SK-N-SH (cell line): ENCODE measurements at regions not wholly inside any gene's neighbourhood (a gene's known extent, or its start where the extent isn't known, plus 50 kb on each side); places are given as distances from the start of the nearest gene placed in this dataset.

Source experiments
- CTCF ChIA-PET: fragments of 300-600, 350-600 bp; formaldehyde crosslinking; extraction: SDS; loops from one replicate; lab custom pipeline; 2021; lab: Yijun Ruan, JAX
- POLR2A ChIA-PET: fragments of 350-600 bp; sonication (Branson Sonifier 250); formaldehyde crosslinking; extraction: SDS; loops from one replicate; lab custom pipeline; 2020; ENCODE audit warnings: antibody characterized with exemption, inconsistent platforms; lab: Yijun Ruan, JAX
- DNase-seq: peaks from one replicate; pipeline ENCODE4 v3.0.0; 2012
- H2AFZ ChIP-seq: fragments of 200-600 bp; sonication (generic); 2 replicates; pipeline ENCODE4 v1.8.1; 2016; ENCODE audit warnings: antibody characterized with exemption, mild to moderate bottlenecking, low read depth
- H3F3A ChIP-seq: fragments of 200-600 bp; sonication (generic); replicated peaks from 2 replicates; pipeline ENCODE3; 2016; ENCODE audit warnings: antibody characterized with exemption, mild to moderate bottlenecking; ENCODE audit not compliant: insufficient read depth
- H3K27ac ChIP-seq, 2 experiments: fragments of 200-500 bp in 1 of 2; fragments of 200-600 bp in 1 of 2; sonication (Bioruptor generic) in 1 of 2; sonication (generic), shearing (Covaris generic) in 1 of 2; 2 replicates each; pipeline versions ENCODE4 v1.5.1 to v1.6.1; 2014 to 2016; ENCODE audit warnings: low read depth in 2 of 2, inconsistent platforms in 1 of 2, low read length in 1 of 2, mild to moderate bottlenecking in 1 of 2, mixed read lengths in 1 of 2
- H3K27me3 ChIP-seq: fragments of 200-600 bp; sonication (generic), shearing (Covaris generic); 2 replicates; pipeline ENCODE4 v1.6.1; 2016; ENCODE audit warnings: mixed run types; ENCODE audit not compliant: insufficient read depth
- H3K36me3 ChIP-seq, 2 experiments: fragments of 200-500 bp in 1 of 2; fragments of 200-600 bp in 1 of 2; sonication (Bioruptor generic) in 1 of 2; sonication (generic) in 1 of 2; replicated peaks in 1 of 2; 2 replicates each; pipeline versions ENCODE3 to v1.5.1; 2014 to 2016; ENCODE audit warnings: low read length in 1 of 2, mild to moderate bottlenecking in 1 of 2; ENCODE audit not compliant: insufficient read depth in 2 of 2, control insufficient read depth in 1 of 2
- H3K4me1 ChIP-seq, 2 experiments: fragments of 200-500 bp in 1 of 2; fragments of 200-600 bp in 1 of 2; sonication (Bioruptor generic) in 1 of 2; sonication (generic), shearing (Covaris generic) in 1 of 2; 2 replicates each; pipeline versions ENCODE4 v1.5.1 to v1.6.1; 2014 to 2016; ENCODE audit warnings: low read depth in 1 of 2, low read length in 1 of 2, mixed run types in 1 of 2; ENCODE audit not compliant: insufficient read depth in 2 of 2, control insufficient read depth in 1 of 2
- H3K4me2 ChIP-seq: fragments of 200-600 bp; sonication (generic), shearing (Covaris generic); 2 replicates; pipeline ENCODE4 v1.6.1; 2017; ENCODE audit warnings: mixed run types
- H3K4me3 ChIP-seq, 2 experiments: fragments of 200-500 bp in 1 of 2; fragments of 200-600 bp in 1 of 2; sonication (Bioruptor generic) in 1 of 2; sonication (generic), shearing (Covaris generic) in 1 of 2; 2 replicates each; pipeline versions ENCODE4 v1.5.1 to v1.8.1; 2014 to 2016; ENCODE audit warnings: low read depth in 2 of 2, inconsistent platforms in 1 of 2, low read length in 1 of 2, mild to moderate bottlenecking in 1 of 2, mixed read lengths in 1 of 2, moderate library complexity in 1 of 2
- H3K79me2 ChIP-seq: fragments of 200-600 bp; sonication (generic); 2 replicates; pipeline ENCODE4 v1.8.1; 2017; ENCODE audit warnings: mild to moderate bottlenecking; ENCODE audit not compliant: insufficient read depth
- H3K9ac ChIP-seq: fragments of 200-600 bp; sonication (generic); 2 replicates; pipeline ENCODE4 v1.6.1; 2017; ENCODE audit warnings: mixed run types
- H3K9me2 ChIP-seq: fragments of 200-600 bp; sonication (generic); 2 replicates; pipeline ENCODE4 v1.6.1; 2017; ENCODE audit warnings: mixed run types
- H3K9me3 ChIP-seq: fragments of 200-600 bp; sonication (generic); 2 replicates; pipeline ENCODE4 v1.6.1; 2017; ENCODE audit warnings: mixed run types, mild to moderate bottlenecking, moderate library complexity
- H4K20me1 ChIP-seq: fragments of 200-600 bp; sonication (generic); 2 replicates; pipeline ENCODE4 v1.6.1; 2017; ENCODE audit warnings: mild to moderate bottlenecking, mixed run types; ENCODE audit not compliant: insufficient read depth
- ELF1 ChIP-seq: IDR thresholded peaks from 2 replicates; pipeline ENCODE4 v1.4.0; 2012
- EP300 ChIP-seq, 2 experiments: IDR thresholded peaks; 2 replicates each; pipeline versions ENCODE4 v1.4.0 to v1.6.1; 2012; ENCODE audit warnings: borderline replicate concordance in 1 of 2, low read depth in 1 of 2, low read length in 1 of 2
- EZH2phosphoT487 ChIP-seq: fragments of 200-600 bp; sonication (generic); IDR thresholded peaks from 2 replicates; pipeline ENCODE4 v1.6.1; 2017; ENCODE audit warnings: low read depth, mixed run types, mild to moderate bottlenecking, antibody characterized with exemption, moderate library complexity, borderline replicate concordance
- FOSL2 ChIP-seq: IDR thresholded peaks from 2 replicates; pipeline ENCODE4 v1.4.0; 2012; ENCODE audit warnings: low read depth, mild to moderate bottlenecking, moderate library complexity, borderline replicate concordance
- GABPA ChIP-seq: IDR thresholded peaks from 2 replicates; pipeline ENCODE4 v1.4.0; 2012; ENCODE audit warnings: low read depth, mild to moderate bottlenecking
- GATA2 ChIP-seq: sonication (generic); formaldehyde crosslinking; IDR thresholded peaks from 2 replicates; pipeline ENCODE4 v1.5.0; 2020; ENCODE audit warnings: mild to moderate bottlenecking, missing genetic modification reagents
- IRF3 ChIP-seq: fragments of 150-350 bp; IDR thresholded peaks from 2 replicates; pipeline ENCODE4 v1.6.1; 2016; ENCODE audit warnings: mild to moderate bottlenecking, low read depth, low read length
- JUND ChIP-seq: IDR thresholded peaks from 2 replicates; pipeline ENCODE4 v1.4.0; 2012
- NFIC ChIP-seq: IDR thresholded peaks from 2 replicates; pipeline ENCODE4 v1.4.0; 2012; ENCODE audit warnings: borderline replicate concordance
- NRF1 ChIP-seq: IDR thresholded peaks from 2 replicates; pipeline ENCODE4 v1.6.1; 2012; ENCODE audit warnings: low read depth, mild to moderate bottlenecking, low read length
- PBX3 ChIP-seq: IDR thresholded peaks from 2 replicates; pipeline ENCODE4; 2012
- POLR2AphosphoS5 ChIP-seq: IDR thresholded peaks from 2 replicates; pipeline ENCODE4 v1.6.1; 2012; ENCODE audit warnings: low read depth, low read length
- RFX5 ChIP-seq: IDR thresholded peaks from 2 replicates; pipeline ENCODE4 v1.6.1; 2012; ENCODE audit warnings: mild to moderate bottlenecking, improper control_type of control experiment, low read length
- SMC3 ChIP-seq: IDR thresholded peaks from 2 replicates; pipeline ENCODE4 v1.6.1; 2012; ENCODE audit warnings: low read depth, low read length, improper control_type of control experiment
- TAF1 ChIP-seq: IDR thresholded peaks from 2 replicates; pipeline ENCODE4 v1.6.1; 2012; ENCODE audit warnings: low read depth, mild to moderate bottlenecking, low read length, moderate library complexity, borderline replicate concordance
- TEAD4 ChIP-seq: IDR thresholded peaks from 2 replicates; pipeline ENCODE4 v1.4.0; 2012; ENCODE audit warnings: mild to moderate bottlenecking, borderline replicate concordance; ENCODE audit not compliant: insufficient read depth
- USF2 ChIP-seq: fragments of 150-350 bp; IDR thresholded peaks from 2 replicates; pipeline ENCODE4 v1.6.1; 2017; ENCODE audit warnings: antibody characterized with exemption, low read length, low read depth, borderline replicate concordance
- YY1 ChIP-seq: IDR thresholded peaks from 2 replicates; pipeline ENCODE4 v1.4.0; 2012; ENCODE audit warnings: low read depth, mild to moderate bottlenecking
- WGBS: methylation state at CpG from one replicate; pipeline ENCODE4 v1.1.6; 2017; ENCODE audit warnings: low lambda C conversion rate; 5-methylcytosine and 5-hydroxymethylcytosine counted together

GRCh38 chr3:104396974-104397669 is 969.6 kb upstream of the ALCAM start:
- no peaks in the 10 kb centered on the region for H3K9me2 ChIP-seq
- no peak overlapping the region for H3K4me3 ChIP-seq
- WGBS: 92% methylated on average over 2 of the region's 2 CpGs
- H3K9ac ChIP-seq: no peak overlapping the region
- no peaks in the 10 kb centered on the region for H3F3A ChIP-seq
- H3K36me3 ChIP-seq: no peaks in the 10 kb centered on the region
- no peak overlapping the region for H2AFZ ChIP-seq
- no peaks in the 10 kb centered on the region for H3K4me1 ChIP-seq
- H4K20me1 ChIP-seq: no peaks in the 10 kb centered on the region
- ChIA-PET POLR2A (no interaction called here), CTCF (interaction anchor here (0.6 to 0.7 kb wide), 3 partner anchors 17 to 743 kb away, joined by 3 read pairs; no protein-coding TSS in a partner anchor)
- no peak overlapping the region for H3K4me2 ChIP-seq
- no peak for DNase-seq
- TF ChIP-seq NRF1 (no peak), EP300 (IDR thresholded peaks at IDR 0.05; ENCODE audit: borderline replicate concordance in 1 of 2, low read depth in 1 of 2, low read length in 1 of 2) (no peak), EZH2phosphoT487 (no peak), ELF1 (no peak), IRF3 (no peak), TEAD4 (no peak), USF2 (no peak), JUND (no peak), GATA2 (CRISPR knock-in tag) (no peak), NFIC (no peak), SMC3 (no peak), FOSL2 (no peak), YY1 (no peak), POLR2AphosphoS5 (no peak), RFX5 (no peak), GABPA (no peak)
- no peaks in the 10 kb centered on the region for H3K79me2 ChIP-seq
- no peaks in the 10 kb centered on the region for H3K9me3 ChIP-seq
- H3K27me3 ChIP-seq: no peaks in the 10 kb centered on the region
- H3K27ac ChIP-seq: no peak overlapping the region

- H3K4me3 ChIP-seq: no peak overlapping the region
- H3K27ac ChIP-seq: no peak overlapping the region
- no peaks in the 10 kb centered on the region for H3K9me3 ChIP-seq
- H3K4me2 ChIP-seq: no peak overlapping the region
- H3K36me3 ChIP-seq: no peaks in the 10 kb centered on the region
- WGBS: 64% methylated on average over 1 of the region's 1 CpG
- no peak overlapping the region for H2AFZ ChIP-seq
- no peak for DNase-seq
- H3K79me2 ChIP-seq: no peaks in the 10 kb centered on the region
- H3K9me2 ChIP-seq: no peaks in the 10 kb centered on the region
- H3F3A ChIP-seq: no peaks in the 10 kb centered on the region
- no peaks in the 10 kb centered on the region for H3K4me1 ChIP-seq
- H3K9ac ChIP-seq: no peak overlapping the region
- CTCF ChIA-PET: interaction anchor here (0.6 to 0.7 kb wide), 2 partner anchors 17 to 422 kb away, joined by 3 read pairs; no protein-coding TSS in a partner anchor
- POLR2A ChIA-PET: no interaction called here
- TF ChIP-seq PBX3 (no peak), TAF1 (no peak)
- TF ChIP-seq, all 33 proteins: peak for 0
- Histone ChIP-seq H3K27me3 (no peaks in the 10 kb centered on the region), H4K20me1 (no peaks in the 10 kb centered on the region)
These were observed 969.0 kb upstream of the ALCAM start for GRCh38 chr3:104397713-104398112.
